Femur (tissue), 1 donor: ENCODE measurements at regions not wholly inside any gene's neighbourhood (a gene's known extent, or its start where the extent isn't known, plus 50 kb on each side); places are given as distances from the start of the nearest gene placed in this dataset.
"Not testable (repeated sequence)": the region's sequence is repeated elsewhere in the genome, so short reads cannot be mapped to it uniquely, and the experiment has no call there.

ENCODE experiments used
- DNase-seq: peaks from one replicate; pipeline ENCODE4 v3.0.0-alpha.2; 2017

GRCh38 chr3:26191556-26191955 is 401.7 kb downstream of the OXSM start:
- no peak for DNase-seq

GRCh38 chr3:26193558-26193957 is 403.7 kb downstream of the OXSM start:
- no peak for DNase-seq

GRCh38 chr3:26196781-26197180 is 406.9 kb downstream of the OXSM start:
- no peak for DNase-seq

GRCh38 chr3:26198609-26199008 is 408.7 kb downstream of the OXSM start:
- DNase-seq = no peak

GRCh38 chr3:26202169-26202568 is 412.3 kb downstream of the OXSM start:
- DNase-seq = no peak

GRCh38 chr3:26205475-26205874 is 415.6 kb downstream of the OXSM start:
- DNase-seq = no peak

- no peak for DNase-seq
Measured at GRCh38 chr3:26208201-26208600, 414.4 kb upstream of the LRRC3B start.

GRCh38 chr3:26229801-26230200 is 392.8 kb upstream of the LRRC3B start:
- DNase-seq = no peak

GRCh38 chr3:26233374-26233773 is 389.2 kb upstream of the LRRC3B start:
- DNase-seq = no peak

- peak; percentile 57 for DNase-seq
Measured at GRCh38 chr3:26236531-26236930, 386.0 kb upstream of the LRRC3B start.

- no peak for DNase-seq
Measured at GRCh38 chr3:26237036-26237682, 385.4 kb upstream of the LRRC3B start.

GRCh38 chr3:26244586-26244985 is 378.0 kb upstream of the LRRC3B start:
- DNase-seq = not testable (repeated sequence)

- DNase-seq = no peak
Measured at GRCh38 chr3:26245236-26245635, 377.3 kb upstream of the LRRC3B start.

- no peak for DNase-seq
Measured at GRCh38 chr3:26246901-26247300, 375.7 kb upstream of the LRRC3B start.

GRCh38 chr3:26247712-26248111 is 374.9 kb upstream of the LRRC3B start:
- no peak for DNase-seq

GRCh38 chr3:26252001-26252400 is 370.6 kb upstream of the LRRC3B start:
- DNase-seq = no peak

GRCh38 chr3:26256224-26256623 is 366.3 kb upstream of the LRRC3B start:
- no peak for DNase-seq

GRCh38 chr3:26259176-26259575 is 363.4 kb upstream of the LRRC3B start:
- DNase-seq = no peak

- DNase-seq = peak; percentile 61
Measured at GRCh38 chr3:26260139-26260538, 362.4 kb upstream of the LRRC3B start.

- no peak for DNase-seq
Measured at GRCh38 chr3:26264708-26265107, 357.9 kb upstream of the LRRC3B start.

- no peak for DNase-seq
Measured at GRCh38 chr3:26271848-26272247, 350.7 kb upstream of the LRRC3B start.

GRCh38 chr3:26273196-26273595 is 349.4 kb upstream of the LRRC3B start:
- DNase-seq = no peak

- DNase-seq = no peak
Measured at GRCh38 chr3:26279091-26279490, 343.5 kb upstream of the LRRC3B start.

- DNase-seq = no peak
Measured at GRCh38 chr3:26280517-26280916, 342.1 kb upstream of the LRRC3B start.

GRCh38 chr3:26281284-26281985 is 341.1 kb upstream of the LRRC3B start:
- no peak for DNase-seq
